Lung (tissue), 11 donors: ENCODE measurements at regions not wholly inside any gene's neighbourhood (a gene's known extent, or its start where the extent isn't known, plus 50 kb on each side); places are given as distances from the start of the nearest gene placed in this dataset.

Experiments used
- ATAC-seq: fragments of 200-7000 bp; cut with Tn5 transposase; one replicate; pipeline ENCODE4 v1.9.1; 2020; ENCODE audit warnings: moderate number of reproducible peaks; ENCODE audit not compliant: insufficient read depth, low FRiP score
- DNase-seq, 3 donors: peaks; one replicate each; pipeline ENCODE4 v3.0.0-alpha.2; 2013 to 2017
- H3K27ac ChIP-seq, 2 donors: one replicate each; pipeline ENCODE4 v1.5.1; 2013; ENCODE audit warnings: mild to moderate bottlenecking in 2 of 2, moderate library complexity in 2 of 2, control low read depth in 1 of 2, inconsistent platforms in 1 of 2, low read depth in 1 of 2, low read length in 1 of 2
- H3K27me3 ChIP-seq, 3 donors: one replicate each; pipeline ENCODE4 v1.5.1; 2013; ENCODE audit warnings: low read length in 2 of 3; ENCODE audit not compliant: control insufficient read depth in 3 of 3, insufficient read depth in 3 of 3
- H3K36me3 ChIP-seq, 4 donors: one replicate each; pipeline ENCODE4 v1.5.1; 2013; ENCODE audit warnings: low read length in 4 of 4, mild to moderate bottlenecking in 1 of 4, moderate library complexity in 1 of 4; ENCODE audit not compliant: control insufficient read depth in 4 of 4, insufficient read depth in 4 of 4
- H3K4me1 ChIP-seq, 5 donors: one replicate each; pipeline ENCODE4 v1.5.1; 2013; ENCODE audit warnings: low read length in 5 of 5, mild to moderate bottlenecking in 2 of 5, moderate library complexity in 1 of 5; ENCODE audit not compliant: control insufficient read depth in 5 of 5, insufficient read depth in 5 of 5
- H3K4me3 ChIP-seq: one replicate; pipeline ENCODE4 v1.5.1; 2013; ENCODE audit warnings: mild to moderate bottlenecking, control low read depth, moderate library complexity
- H3K9ac ChIP-seq, 2 donors: one replicate each; pipeline ENCODE4 v1.5.1; 2013; ENCODE audit warnings: low read length in 2 of 2, control low read depth in 1 of 2; ENCODE audit not compliant: insufficient read depth in 1 of 2
- H3K9me3 ChIP-seq, 4 donors: one replicate each; pipeline ENCODE4 v1.5.1; 2013; ENCODE audit warnings: low read length in 3 of 4, mild to moderate bottlenecking in 1 of 4, moderate library complexity in 1 of 4; ENCODE audit not compliant: control insufficient read depth in 4 of 4, insufficient read depth in 3 of 4
- WGBS, 2 donors: extraction: QIAGEN DNeasy Blood & Tissue Kit; methylation state at CpG; one replicate each; pipeline ENCODE4 v1.1.7; 2013; 5-methylcytosine and 5-hydroxymethylcytosine counted together
- TF ChIP-seq, protein P1 (sequence below): IDR thresholded peaks from 2 replicates; pipeline ENCODE4 v1.5.1; 2012; ENCODE audit warnings: mild to moderate bottlenecking; ENCODE audit errors: control extremely low read depth, extremely low read depth
- donor health status: control.
- donor health status: control.
- donor health status: Bipolar disorder and iron deficiency.
- donor health status: healthy.
- donor health status: DM: yes; HTN: yes; CAD: no.

DNA sequence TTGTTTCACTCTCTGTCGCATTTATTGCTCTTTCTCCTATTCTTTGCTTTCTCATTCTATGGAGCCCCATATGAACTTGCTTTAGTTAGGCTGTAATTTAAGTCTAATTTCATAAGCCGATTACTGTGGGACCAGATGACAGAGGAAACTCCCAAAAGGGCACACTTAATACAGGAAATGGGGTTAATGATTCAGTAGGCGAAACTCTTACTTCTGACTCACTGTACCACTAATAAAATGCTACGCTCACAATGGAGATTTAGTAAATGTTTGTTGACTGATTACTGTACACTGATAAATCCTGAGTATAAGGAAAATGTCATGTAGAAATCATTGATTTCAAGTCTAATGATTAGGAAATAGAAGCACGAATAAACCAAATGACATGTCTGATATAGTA lies 276.4 kb downstream of the KLF5 start:
- no peaks in the 10 kb centered on the region for H3K4me1 ChIP-seq
- WGBS, 2 donors: 67 to 72% methylated on average over 5 of the region's 5 CpGs
- H3K27ac ChIP-seq: no peak overlapping the region
- no peaks in the 10 kb centered on the region for H3K27me3 ChIP-seq
- DNase-seq (no peak), ATAC-seq (no peak)
- TF ChIP-seq, protein P1, sequence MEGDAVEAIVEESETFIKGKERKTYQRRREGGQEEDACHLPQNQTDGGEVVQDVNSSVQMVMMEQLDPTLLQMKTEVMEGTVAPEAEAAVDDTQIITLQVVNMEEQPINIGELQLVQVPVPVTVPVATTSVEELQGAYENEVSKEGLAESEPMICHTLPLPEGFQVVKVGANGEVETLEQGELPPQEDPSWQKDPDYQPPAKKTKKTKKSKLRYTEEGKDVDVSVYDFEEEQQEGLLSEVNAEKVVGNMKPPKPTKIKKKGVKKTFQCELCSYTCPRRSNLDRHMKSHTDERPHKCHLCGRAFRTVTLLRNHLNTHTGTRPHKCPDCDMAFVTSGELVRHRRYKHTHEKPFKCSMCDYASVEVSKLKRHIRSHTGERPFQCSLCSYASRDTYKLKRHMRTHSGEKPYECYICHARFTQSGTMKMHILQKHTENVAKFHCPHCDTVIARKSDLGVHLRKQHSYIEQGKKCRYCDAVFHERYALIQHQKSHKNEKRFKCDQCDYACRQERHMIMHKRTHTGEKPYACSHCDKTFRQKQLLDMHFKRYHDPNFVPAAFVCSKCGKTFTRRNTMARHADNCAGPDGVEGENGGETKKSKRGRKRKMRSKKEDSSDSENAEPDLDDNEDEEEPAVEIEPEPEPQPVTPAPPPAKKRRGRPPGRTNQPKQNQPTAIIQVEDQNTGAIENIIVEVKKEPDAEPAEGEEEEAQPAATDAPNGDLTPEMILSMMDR: no peak
- H3K9ac ChIP-seq: no peak overlapping the region
- H3K36me3 ChIP-seq: no peaks in the 10 kb centered on the region
- H3K4me3 ChIP-seq: no peak overlapping the region
- H3K9me3 ChIP-seq: no peaks in the 10 kb centered on the region

DNA sequence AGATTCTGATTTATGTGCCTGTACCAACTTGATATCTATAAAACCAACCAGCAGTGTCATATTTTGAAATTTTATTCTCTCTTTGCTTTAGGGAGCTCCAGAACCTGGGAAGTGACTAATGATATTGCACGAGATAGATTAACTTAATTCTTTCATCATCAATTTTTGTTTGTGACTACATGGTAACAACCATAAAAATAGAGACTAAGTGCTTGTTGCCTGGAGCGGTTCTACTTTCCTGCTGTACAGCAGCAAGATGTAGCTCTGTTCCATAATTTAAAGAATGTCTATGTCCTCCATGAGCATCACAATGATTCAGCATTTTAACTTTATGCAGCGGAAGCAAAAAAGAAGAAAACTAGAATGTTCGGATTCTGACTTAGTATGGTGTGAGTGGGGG lies 275.6 kb downstream of the KLF5 start:
- DNase-seq (no peak), ATAC-seq (no peak)
- Histone ChIP-seq H3K4me3 (no peak overlapping the region), H3K9me3 (no peaks in the 10 kb centered on the region), H3K9ac (no peak overlapping the region), H3K36me3 (no peaks in the 10 kb centered on the region), H3K27me3 (no peaks in the 10 kb centered on the region), H3K27ac (no peak overlapping the region), H3K4me1 (no peaks in the 10 kb centered on the region)
- TF ChIP-seq, protein P1: no peak
- WGBS, 2 donors: 69 to 90% methylated on average over 4 of the region's 4 CpGs

DNA sequence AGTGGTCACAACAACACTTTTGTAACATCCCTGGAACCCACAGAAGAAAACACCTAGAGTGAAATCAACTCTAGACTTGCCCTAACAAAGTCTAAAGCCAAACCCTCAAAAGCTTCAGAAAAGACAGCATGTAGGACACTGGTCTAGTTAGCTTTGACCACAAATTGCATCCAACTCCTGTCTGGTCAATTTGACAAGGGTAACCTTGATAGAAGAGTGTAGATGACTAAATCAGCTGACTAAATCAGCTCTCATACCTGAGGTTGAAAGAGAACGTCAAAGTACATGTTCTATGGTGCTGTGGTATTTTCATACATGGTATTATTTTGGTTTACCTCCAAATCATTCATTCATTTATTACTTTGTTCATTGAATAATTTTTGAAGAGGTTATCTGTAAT lies 272.8 kb downstream of the KLF5 start:
- Histone ChIP-seq H3K27me3 (no peaks in the 10 kb centered on the region), H3K27ac (no peak overlapping the region), H3K4me3 (no peak overlapping the region), H3K9me3 (no peaks in the 10 kb centered on the region), H3K9ac (no peak overlapping the region), H3K36me3 (no peaks in the 10 kb centered on the region), H3K4me1 (no peaks in the 10 kb centered on the region)
- ATAC-seq: no peak
- TF ChIP-seq, protein P1: no peak
- DNase-seq: no peak
- WGBS, 2 donors: 91 to 94% methylated on average over 1 of the region's 1 CpG

DNA sequence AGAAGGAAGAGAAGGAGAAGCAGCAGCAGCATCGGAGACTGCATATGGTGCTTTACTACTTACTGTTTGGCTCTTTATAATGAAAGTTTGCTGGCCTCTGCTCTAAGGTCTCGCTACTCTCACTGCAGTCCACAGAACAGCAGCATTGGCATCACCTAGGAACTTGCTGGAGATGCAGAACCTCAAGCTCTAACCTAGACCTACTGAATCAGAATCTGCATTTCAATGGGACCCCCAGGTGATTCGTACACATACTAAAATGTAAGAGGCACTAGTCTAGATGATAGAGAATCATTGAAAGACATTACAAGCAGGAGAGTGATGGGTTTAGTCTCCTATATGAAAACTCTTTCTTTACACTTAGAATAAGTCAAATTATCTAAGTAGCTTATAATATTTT lies 270.6 kb downstream of the KLF5 start:
- no peak for ATAC-seq
- no peak overlapping the region for H3K4me3 ChIP-seq
- no peaks in the 10 kb centered on the region for H3K36me3 ChIP-seq
- no peak overlapping the region for H3K27ac ChIP-seq
- DNase-seq: no peak
- WGBS, 2 donors: 89 to 92% methylated on average over 3 of the region's 3 CpGs
- peaks cover 0 to 4% (median 0%) of the 10 kb centered on the region in 5 donors for H3K4me1 ChIP-seq
- TF ChIP-seq, protein P1: no peak
- no peaks in the 10 kb centered on the region for H3K9me3 ChIP-seq
- H3K9ac ChIP-seq: no peak overlapping the region
- H3K27me3 ChIP-seq: no peaks in the 10 kb centered on the region
